ENCODE measurements at regions not wholly inside any gene's neighbourhood (a gene's known extent, or its start where the extent isn't known, plus 50 kb on each side); places are given as distances from the start of the nearest gene placed in this dataset.
A peak's percentile ranks its signal among the peaks of the same experiment; 100 is the strongest.

DNA sequence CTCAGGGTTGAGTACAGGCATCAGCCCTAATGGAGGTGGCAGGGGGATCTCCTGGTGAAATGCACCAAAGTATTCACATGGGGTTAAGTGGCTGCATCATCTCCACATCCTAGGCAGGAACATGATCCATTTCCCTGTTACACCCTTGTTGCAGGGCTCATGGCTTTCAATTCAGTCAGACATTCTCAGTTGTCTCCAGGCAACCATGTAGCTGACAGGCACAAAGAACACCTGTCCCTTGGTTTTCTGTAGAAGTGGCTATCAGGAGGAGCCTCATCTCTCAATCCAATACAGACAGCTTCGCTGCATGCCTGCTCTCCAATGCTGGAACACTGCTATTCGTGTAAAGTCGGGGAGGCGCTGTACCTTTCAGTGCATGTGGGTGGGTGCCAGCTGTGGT, 299.0 kb upstream of the FOXG1 start:
- in situ Hi-C loops (cut with HindIII; ENCODE audit: low pct_unique_long_range_greater_than_20kb, low sequenced_read_pairs) = no loop called here
- DNase-seq (ENCODE audit: low read depth, low spot score) = no peak

- DNase-seq (ENCODE audit: low read depth, low spot score) = no peak
- in situ Hi-C loops (cut with HindIII; ENCODE audit: low pct_unique_long_range_greater_than_20kb, low sequenced_read_pairs) = no loop called here
Measured at GRCh38 chr14:28468191-28469151, 298.1 kb upstream of the FOXG1 start.

- in situ Hi-C loops (cut with HindIII; ENCODE audit: low pct_unique_long_range_greater_than_20kb, low sequenced_read_pairs) = no loop called here
- no peak for DNase-seq (ENCODE audit: low read depth, low spot score)
Measured at GRCh38 chr14:28482251-28483040, 284.1 kb upstream of the FOXG1 start.

DNA sequence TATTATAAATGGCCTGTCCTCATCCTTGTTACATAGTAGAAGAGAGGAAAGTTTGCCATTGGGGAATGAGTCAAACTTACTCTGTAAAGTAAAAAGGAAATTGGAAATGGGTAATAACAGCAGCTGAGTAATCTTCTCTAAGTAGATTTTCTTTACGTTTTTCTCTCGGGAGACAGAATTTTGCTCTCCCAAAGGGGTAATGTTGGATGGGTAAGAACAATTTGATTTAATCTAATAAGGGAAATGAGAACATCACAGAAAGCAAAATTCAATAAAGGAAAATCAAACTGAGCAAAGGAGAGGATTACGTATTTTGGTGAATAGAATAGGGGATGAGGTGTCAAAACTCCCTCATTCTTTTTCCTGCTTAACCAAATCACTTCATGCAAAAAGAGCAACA, 283.1 kb upstream of the FOXG1 start:
- in situ Hi-C loops (cut with HindIII; ENCODE audit: low pct_unique_long_range_greater_than_20kb, low sequenced_read_pairs) = no loop called here
- no peak for DNase-seq (ENCODE audit: low read depth, low spot score)

GRCh38 chr14:28488684-28489083, 277.9 kb upstream of the FOXG1 start:
- in situ Hi-C loops (cut with HindIII; ENCODE audit: low pct_unique_long_range_greater_than_20kb, low sequenced_read_pairs) = no loop called here

DNA sequence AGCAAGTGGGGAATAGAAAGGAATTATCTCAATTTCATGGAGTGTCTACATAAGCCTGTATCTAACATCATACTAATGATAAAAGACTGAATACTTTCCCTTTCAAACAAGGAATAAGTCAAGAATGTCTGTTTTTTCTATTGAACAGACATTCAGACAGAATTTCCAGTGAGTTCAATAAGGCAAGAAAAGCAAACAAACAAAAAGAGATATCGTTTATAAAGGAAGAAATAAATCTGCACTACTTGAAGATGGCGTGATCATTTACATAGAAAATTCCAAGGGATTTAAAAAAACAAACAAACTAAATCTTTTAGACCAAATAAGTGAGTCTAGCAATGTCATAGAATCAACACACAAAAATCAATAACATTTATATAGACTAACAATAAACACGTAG, 273.1 kb upstream of the FOXG1 start:
- in situ Hi-C loops (cut with HindIII; ENCODE audit: low pct_unique_long_range_greater_than_20kb, low sequenced_read_pairs) = no loop called here
- no peak for DNase-seq (ENCODE audit: low read depth, low spot score)

More at GRCh38 chr14:28488684-28489083, 277.9 kb upstream of the FOXG1 start:
- no peak for DNase-seq (ENCODE audit: low read depth, low spot score)

DNA sequence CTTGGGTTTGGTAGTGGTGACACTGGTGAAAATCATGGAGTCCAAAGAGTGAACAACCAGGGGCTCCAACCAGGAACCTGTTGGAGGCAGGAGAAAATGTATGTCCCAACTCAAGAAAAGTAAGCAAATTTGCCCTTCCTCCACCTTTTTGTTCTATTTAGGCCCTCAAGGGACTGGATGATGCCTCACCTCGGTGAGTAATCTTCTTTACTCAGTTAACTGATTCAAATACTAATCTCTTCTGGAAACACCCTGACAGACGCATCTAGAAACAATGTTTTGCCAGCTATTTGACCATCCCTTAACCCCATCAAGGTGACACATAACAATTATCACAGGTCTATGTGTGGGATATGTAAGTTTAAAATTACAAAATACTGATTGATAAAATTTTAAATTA, 272.4 kb upstream of the FOXG1 start:
- DNase-seq (ENCODE audit: low read depth, low spot score) = no peak
- in situ Hi-C loops (cut with HindIII; ENCODE audit: low pct_unique_long_range_greater_than_20kb, low sequenced_read_pairs) = no loop called here

DNA sequence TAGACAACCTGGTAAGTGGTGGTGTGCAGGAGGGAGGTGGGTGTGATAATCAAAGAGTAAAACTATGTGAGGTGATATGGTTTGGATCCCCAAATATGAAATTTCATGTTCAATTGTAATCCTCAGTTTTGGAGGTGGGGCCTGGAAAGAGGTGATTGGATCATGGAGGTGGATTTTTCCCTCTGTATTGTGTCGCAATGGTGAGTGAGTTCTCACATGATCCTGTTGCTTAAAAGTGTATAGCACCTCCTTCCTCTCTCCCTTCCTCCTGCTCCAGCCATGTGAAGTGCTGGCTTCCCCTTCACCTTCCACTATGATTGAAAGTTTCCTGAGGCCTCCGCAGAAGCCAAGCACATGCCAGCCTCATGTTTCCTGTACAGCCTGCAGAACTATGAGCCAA, 270.2 kb upstream of the FOXG1 start:
- DNase-seq (ENCODE audit: low read depth, low spot score) = no peak
- in situ Hi-C loops (cut with HindIII; ENCODE audit: low pct_unique_long_range_greater_than_20kb, low sequenced_read_pairs) = no loop called here

- in situ Hi-C loops (cut with HindIII; ENCODE audit: low pct_unique_long_range_greater_than_20kb, low sequenced_read_pairs) = no loop called here
- DNase-seq (ENCODE audit: low read depth, low spot score) = no peak
Measured at GRCh38 chr14:28502517-28502916, 264.1 kb upstream of the FOXG1 start.

GRCh38 chr14:28515571-28515970, 251.0 kb upstream of the FOXG1 start:
- no peak for DNase-seq (ENCODE audit: low read depth, low spot score)

DNA sequence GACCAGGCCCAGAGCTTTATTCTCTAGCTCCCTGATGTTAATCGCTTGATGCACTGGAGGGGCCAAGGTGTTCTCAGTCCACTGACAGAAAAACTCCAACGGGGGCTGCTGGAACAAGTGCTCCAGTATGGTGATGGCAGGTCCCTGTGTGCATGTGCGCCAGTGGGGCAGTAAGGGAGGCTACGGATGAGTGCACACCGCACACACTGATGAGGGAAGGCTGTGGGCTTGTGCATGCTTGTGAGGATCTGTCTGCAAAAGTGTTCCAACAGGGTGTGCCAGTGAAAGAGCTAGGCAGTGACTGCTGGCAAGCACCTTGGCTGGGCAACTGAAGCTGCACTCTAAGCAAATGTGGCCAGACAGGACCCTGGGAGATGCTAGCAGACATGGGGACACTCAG, 229.7 kb upstream of the FOXG1 start:
- in situ Hi-C loops (cut with HindIII; ENCODE audit: low pct_unique_long_range_greater_than_20kb, low sequenced_read_pairs) = no loop called here
- no peak for DNase-seq (ENCODE audit: low read depth, low spot score)

More at GRCh38 chr14:28515571-28515970, 251.0 kb upstream of the FOXG1 start:
- in situ Hi-C loops (cut with HindIII; ENCODE audit: low pct_unique_long_range_greater_than_20kb, low sequenced_read_pairs) = no loop called here

DNA sequence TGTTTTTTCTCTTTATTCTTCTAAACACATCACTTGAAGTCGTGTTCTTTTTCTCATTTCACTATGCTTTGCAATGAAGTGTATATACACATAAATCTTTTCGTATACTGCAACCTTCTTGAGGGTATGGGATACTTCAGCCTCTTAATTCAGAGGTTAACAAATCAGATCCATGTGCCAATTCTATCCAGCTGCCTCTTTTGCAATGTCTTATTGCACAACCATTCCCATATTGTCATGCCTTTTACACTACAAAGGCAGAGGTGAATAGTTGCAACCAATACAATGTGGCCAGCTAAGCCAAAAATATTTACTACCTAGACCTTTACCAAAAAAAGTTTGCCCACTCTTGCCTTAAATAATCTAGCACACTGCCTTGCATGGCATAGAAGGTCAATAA, 224.5 kb upstream of the FOXG1 start:
- DNase-seq (ENCODE audit: low read depth, low spot score) = no peak
- in situ Hi-C loops (cut with HindIII; ENCODE audit: low pct_unique_long_range_greater_than_20kb, low sequenced_read_pairs) = no loop called here

GRCh38 chr14:28565345-28565744, 201.2 kb upstream of the FOXG1 start:
- in situ Hi-C loops (cut with HindIII; ENCODE audit: low pct_unique_long_range_greater_than_20kb, low sequenced_read_pairs) = no loop called here
- no peak for DNase-seq (ENCODE audit: low read depth, low spot score)

DNA sequence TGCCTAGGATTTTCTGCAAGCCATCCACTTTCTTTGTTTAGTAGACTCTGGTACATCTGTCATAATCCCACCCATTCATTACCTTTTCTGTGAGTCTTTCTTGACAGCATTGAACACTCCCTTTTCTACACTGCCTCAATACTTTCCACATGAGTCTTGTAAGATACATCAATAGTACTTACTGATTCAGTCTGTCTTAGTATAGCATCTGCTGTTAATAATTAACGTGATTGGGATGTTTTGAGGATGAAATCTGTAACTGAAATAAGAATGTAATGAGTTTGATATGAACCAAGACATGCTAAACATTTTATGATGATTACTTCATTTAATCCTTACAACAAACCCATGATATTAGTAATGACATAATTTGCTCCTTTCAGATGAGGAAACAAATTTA, 196.2 kb upstream of the FOXG1 start:
- in situ Hi-C loops (cut with HindIII; ENCODE audit: low pct_unique_long_range_greater_than_20kb, low sequenced_read_pairs) = no loop called here

GRCh38 chr14:28571636-28572035, 195.0 kb upstream of the FOXG1 start:
- in situ Hi-C loops (cut with HindIII; ENCODE audit: low pct_unique_long_range_greater_than_20kb, low sequenced_read_pairs) = no loop called here
- no peak for DNase-seq (ENCODE audit: low read depth, low spot score)

More for the DNA sequence above, 196.2 kb upstream of the FOXG1 start:
- no peak for DNase-seq (ENCODE audit: low read depth, low spot score)

- DNase-seq (ENCODE audit: low read depth, low spot score) = peak; percentile 17
- in situ Hi-C loops (cut with HindIII; ENCODE audit: low pct_unique_long_range_greater_than_20kb, low sequenced_read_pairs) = no loop called here
Measured at GRCh38 chr14:28576523-28576922, 190.1 kb upstream of the FOXG1 start.

DNA sequence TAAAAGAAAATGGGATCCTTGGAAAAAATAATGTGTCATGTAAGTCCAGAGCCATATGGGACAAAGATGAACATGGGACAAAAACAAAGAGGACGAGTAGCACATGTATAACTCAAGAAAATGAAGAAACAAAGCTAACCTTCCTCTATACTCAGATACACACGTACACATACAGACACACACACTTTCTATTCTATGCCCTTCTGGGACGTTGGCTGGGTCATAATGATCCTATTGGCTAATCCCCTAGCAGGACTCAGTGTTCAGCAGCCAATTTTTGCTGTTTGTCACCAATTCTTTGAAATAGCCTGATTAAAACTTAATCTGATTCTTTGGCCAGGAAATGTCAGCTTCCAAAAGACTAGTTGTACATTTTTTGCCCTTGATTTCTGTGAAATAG, 189.4 kb upstream of the FOXG1 start:
- in situ Hi-C loops (cut with HindIII; ENCODE audit: low pct_unique_long_range_greater_than_20kb, low sequenced_read_pairs) = no loop called here

GRCh38 chr14:28577711-28578131, 188.9 kb upstream of the FOXG1 start:
- DNase-seq (ENCODE audit: low read depth, low spot score) = peak; percentile 71
- in situ Hi-C loops (cut with HindIII; ENCODE audit: low pct_unique_long_range_greater_than_20kb, low sequenced_read_pairs) = no loop called here

More for the DNA sequence above, 189.4 kb upstream of the FOXG1 start:
- peak; percentile 30 for DNase-seq (ENCODE audit: low read depth, low spot score)

DNA sequence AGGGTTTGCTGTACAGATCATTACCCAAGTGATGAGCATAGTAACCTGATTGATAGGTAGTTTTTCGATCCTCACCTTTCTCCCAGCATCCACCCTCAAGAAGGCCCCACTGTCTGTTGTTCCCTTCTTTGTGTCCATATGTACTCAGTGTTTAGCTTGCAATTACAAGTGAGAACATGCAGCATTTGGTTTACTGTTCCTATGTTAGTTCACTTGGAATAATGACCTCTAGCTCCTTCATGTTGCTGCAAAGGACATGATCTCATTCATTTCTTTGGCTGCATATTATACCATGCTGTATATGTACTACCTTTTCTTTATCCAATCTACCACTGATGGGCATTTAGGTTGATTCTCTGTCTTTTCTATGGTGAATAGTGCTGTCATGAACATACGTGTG, 181.6 kb upstream of the FOXG1 start:
- DNase-seq (ENCODE audit: low read depth, low spot score) = no peak
- in situ Hi-C loops (cut with HindIII; ENCODE audit: low pct_unique_long_range_greater_than_20kb, low sequenced_read_pairs) = no loop called here

All from SK-MEL-5 (cell line).